Large intestine (tissue), 3 donors: ENCODE measurements at regions not wholly inside any gene's neighbourhood (a gene's known extent, or its start where the extent isn't known, plus 50 kb on each side); places are given as distances from the start of the nearest gene placed in this dataset.

Source experiments
- DNase-seq, 2 donors: peaks; one replicate each; pipeline versions ENCODE4 v3.0.0 to v3.0.0-alpha.2; 2013
- H3K27ac ChIP-seq: one replicate; pipeline ENCODE4 v1.5.1; 2013; ENCODE audit warnings: low read length
- H3K27me3 ChIP-seq: 2 replicates; pipeline ENCODE4 v1.6.1; 2013; ENCODE audit warnings: low read length; ENCODE audit not compliant: control insufficient read depth, insufficient read depth
- H3K36me3 ChIP-seq: 2 replicates; pipeline ENCODE4 v1.6.1; 2013; ENCODE audit warnings: low read length; ENCODE audit not compliant: control insufficient read depth, insufficient read depth
- H3K4me1 ChIP-seq: one replicate; pipeline ENCODE4 v1.6.1; 2013; ENCODE audit warnings: low read length; ENCODE audit not compliant: control insufficient read depth, insufficient read depth
- H3K4me3 ChIP-seq: one replicate; pipeline ENCODE4 v1.5.1; 2013; ENCODE audit warnings: low read length
- H3K9me3 ChIP-seq: one replicate; pipeline ENCODE4 v1.6.1; 2013; ENCODE audit warnings: mild to moderate bottlenecking, low read depth, low read length, moderate library complexity; ENCODE audit not compliant: control insufficient read depth
- WGBS: methylation state at CpG from one replicate; pipeline ENCODE4 v1.1.5; 2013; ENCODE audit warnings: low lambda C conversion rate; ENCODE audit not compliant: insufficient coverage; 5-methylcytosine and 5-hydroxymethylcytosine counted together

- WGBS: 79% methylated on average over 3 of the region's 4 CpGs
- H3K27ac ChIP-seq: no peak overlapping the region
Observed at GRCh38 chr3:186469525-186469924, 74.7 kb downstream of the CRYGS start.

DNA sequence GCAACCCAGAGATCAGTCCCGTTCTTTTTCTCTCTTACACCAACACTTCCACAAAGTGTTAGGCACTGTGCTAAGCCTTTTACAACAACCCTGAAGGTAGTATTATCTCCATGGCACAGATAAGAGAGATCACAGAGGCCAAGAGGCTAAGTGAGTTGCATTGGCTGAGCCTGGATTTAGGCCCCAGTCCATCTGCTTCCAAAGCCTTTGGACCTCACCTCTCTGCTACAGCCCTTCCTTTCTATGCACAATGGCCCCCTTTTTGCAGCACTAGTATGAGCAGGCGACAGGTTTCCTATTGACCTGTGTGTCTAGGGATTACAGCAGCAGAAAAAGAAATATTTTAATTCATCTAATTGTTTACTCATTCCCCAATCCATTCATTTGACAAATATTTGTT, 76.2 kb downstream of the CRYGS start:
- no peak overlapping the region for H3K27ac ChIP-seq

More at GRCh38 chr3:186469525-186469924, 74.7 kb downstream of the CRYGS start:
- Histone ChIP-seq H3K9me3 (no peaks in the 10 kb centered on the region), H3K36me3 (no peaks in the 10 kb centered on the region), H3K27me3 (peaks cover 4% of the 10 kb centered on the region), H3K4me1 (no peaks in the 10 kb centered on the region), H3K4me3 (no peak overlapping the region)
- DNase-seq: no peak

GRCh38 chr3:186466391-186466974, 77.7 kb downstream of the CRYGS start:
- Histone ChIP-seq H3K27me3 (peaks cover 4% of the 10 kb centered on the region), H3K4me1 (no peaks in the 10 kb centered on the region), H3K9me3 (no peaks in the 10 kb centered on the region), H3K27ac (no peak overlapping the region), H3K36me3 (no peaks in the 10 kb centered on the region), H3K4me3 (no peak overlapping the region)
- WGBS: no CpG with 5 or more reads among the region's 3 CpGs
- no peak for DNase-seq

More for the DNA sequence above, 76.2 kb downstream of the CRYGS start:
- H3K4me1 ChIP-seq: no peaks in the 10 kb centered on the region
- H3K27me3 ChIP-seq: peaks cover 4% of the 10 kb centered on the region
- DNase-seq: peak; percentile 12 to 25
- H3K4me3 ChIP-seq: no peak overlapping the region
- no peaks in the 10 kb centered on the region for H3K9me3 ChIP-seq
- no peaks in the 10 kb centered on the region for H3K36me3 ChIP-seq
- 0% methylated on average over 1 of the region's 2 CpGs for WGBS

DNA sequence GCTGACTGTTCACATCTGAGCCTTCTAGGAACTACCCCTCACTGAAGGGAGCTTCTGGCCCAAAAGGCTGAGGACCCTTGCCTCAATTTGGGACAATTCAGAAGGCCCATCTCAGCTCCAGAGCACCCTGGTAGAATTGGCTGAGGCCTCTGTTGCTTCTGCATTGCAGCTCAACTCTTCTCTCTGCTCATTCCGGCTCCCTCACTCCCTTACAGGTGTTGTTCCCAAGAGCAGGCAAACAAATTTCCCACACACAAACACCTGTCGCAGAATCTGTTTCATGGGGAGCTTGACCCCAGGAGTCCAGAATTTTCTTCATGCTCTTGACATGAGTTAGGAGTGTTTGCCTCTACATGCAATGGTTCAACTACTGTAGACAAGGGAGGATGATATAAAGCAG, 78.7 kb downstream of the CRYGS start:
- DNase-seq: no peak
- no peaks in the 10 kb centered on the region for H3K4me1 ChIP-seq
- WGBS: no CpG with 5 or more reads among the region's 2 CpGs

GRCh38 chr3:186464424-186465093, 79.6 kb downstream of the CRYGS start:
- WGBS: no CpG with 5 or more reads among the region's 3 CpGs
- Histone ChIP-seq H3K27me3 (peaks cover 4% of the 10 kb centered on the region), H3K4me1 (no peaks in the 10 kb centered on the region), H3K4me3 (no peak overlapping the region), H3K9me3 (no peaks in the 10 kb centered on the region), H3K36me3 (no peaks in the 10 kb centered on the region), H3K27ac (no peak overlapping the region)
- DNase-seq: no peak

More for the DNA sequence above, 78.7 kb downstream of the CRYGS start:
- Histone ChIP-seq H3K36me3 (no peaks in the 10 kb centered on the region), H3K27me3 (peaks cover 2% of the 10 kb centered on the region), H3K4me3 (no peak overlapping the region), H3K27ac (no peak overlapping the region), H3K9me3 (no peaks in the 10 kb centered on the region)

DNA sequence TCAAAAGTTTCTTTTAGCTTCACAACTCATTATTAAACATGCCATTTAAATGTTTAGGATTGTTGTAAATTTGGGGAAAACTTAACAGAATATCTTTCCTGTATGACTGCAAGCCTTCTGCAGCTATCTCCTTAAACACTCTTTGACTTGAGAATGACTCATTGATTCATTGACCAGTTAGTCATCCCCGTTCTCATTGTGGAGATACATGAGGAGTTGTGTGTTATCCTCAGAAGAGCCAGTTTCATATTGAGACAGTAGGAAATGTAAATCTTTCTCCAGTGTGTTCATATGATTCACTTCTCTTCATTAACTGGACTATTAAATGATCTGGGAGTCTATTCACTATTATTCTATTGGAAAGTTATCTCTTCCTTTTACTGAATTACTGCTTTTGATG, 83.0 kb downstream of the CRYGS start:
- whole genome bisulfite sequencing: no CpG with 5 or more reads among the region's 1 CpG

DNA sequence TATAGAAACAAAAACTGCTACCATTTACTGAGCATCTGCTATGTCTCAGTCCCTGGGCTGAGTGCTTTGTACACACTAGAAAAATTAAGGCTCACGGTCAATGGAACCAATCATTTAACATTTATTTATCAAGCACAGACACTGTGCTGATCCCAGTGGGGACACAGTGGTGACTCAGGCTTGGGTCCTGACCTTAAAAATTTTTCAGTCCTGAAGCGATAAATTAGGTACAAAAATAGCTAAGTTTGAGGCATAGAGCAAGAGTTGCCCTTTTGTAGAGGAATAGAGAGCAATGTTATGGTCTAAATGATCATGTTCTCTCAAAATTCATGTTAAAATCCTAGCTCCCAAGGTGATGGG, 85.1 kb downstream of the CRYGS start:
- no peaks in the 10 kb centered on the region for H3K36me3 ChIP-seq
- no peaks in the 10 kb centered on the region for H3K4me1 ChIP-seq
- no peak for DNase-seq
- no peaks in the 10 kb centered on the region for H3K9me3 ChIP-seq
- no CpG with 5 or more reads among the region's 2 CpGs for WGBS
- no peak overlapping the region for H3K4me3 ChIP-seq
- peaks cover 17% of the 10 kb centered on the region for H3K27me3 ChIP-seq
- H3K27ac ChIP-seq: no peak overlapping the region

More for the DNA sequence above, 83.0 kb downstream of the CRYGS start:
- Histone ChIP-seq H3K27me3 (peaks cover 17% of the 10 kb centered on the region), H3K27ac (no peak overlapping the region), H3K9me3 (no peaks in the 10 kb centered on the region), H3K4me3 (no peak overlapping the region), H3K4me1 (no peaks in the 10 kb centered on the region), H3K36me3 (no peaks in the 10 kb centered on the region)
- no peak for DNase-seq

- Histone ChIP-seq H3K4me3 (no peak overlapping the region), H3K27ac (no peak overlapping the region), H3K27me3 (peaks cover 17% of the 10 kb centered on the region), H3K36me3 (no peaks in the 10 kb centered on the region), H3K9me3 (no peaks in the 10 kb centered on the region), H3K4me1 (no peaks in the 10 kb centered on the region)
- no peak for DNase-seq
- no CpG with 5 or more reads among the region's 6 CpGs for WGBS
Observed at GRCh38 chr3:186458306-186459107, 85.7 kb downstream of the CRYGS start.

DNA sequence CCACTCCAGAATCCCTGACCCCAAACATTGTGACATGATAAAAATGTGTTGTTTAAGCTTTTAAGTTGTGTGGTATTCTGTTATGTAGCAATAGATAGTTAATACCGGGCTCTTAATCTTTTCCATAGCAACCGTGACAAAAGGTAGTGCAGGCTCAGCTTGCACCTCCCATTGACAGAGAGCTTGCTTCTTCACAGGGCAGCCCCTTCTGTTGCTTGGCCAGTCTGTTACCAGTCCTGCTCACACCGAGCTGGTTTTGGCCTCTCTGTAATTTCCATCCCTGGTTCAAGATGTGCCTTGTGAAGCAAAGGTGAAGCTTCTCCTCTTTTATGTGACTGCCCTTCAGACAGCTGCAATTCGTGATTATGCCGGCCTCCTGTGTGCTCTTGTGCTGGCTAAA, 86.9 kb downstream of the CRYGS start:
- Histone ChIP-seq H3K4me1 (no peaks in the 10 kb centered on the region), H3K27me3 (peaks cover 17% of the 10 kb centered on the region), H3K27ac (no peak overlapping the region), H3K36me3 (no peaks in the 10 kb centered on the region), H3K4me3 (no peak overlapping the region), H3K9me3 (no peaks in the 10 kb centered on the region)
- WGBS: no CpG with 5 or more reads among the region's 5 CpGs
- no peak for DNase-seq

DNA sequence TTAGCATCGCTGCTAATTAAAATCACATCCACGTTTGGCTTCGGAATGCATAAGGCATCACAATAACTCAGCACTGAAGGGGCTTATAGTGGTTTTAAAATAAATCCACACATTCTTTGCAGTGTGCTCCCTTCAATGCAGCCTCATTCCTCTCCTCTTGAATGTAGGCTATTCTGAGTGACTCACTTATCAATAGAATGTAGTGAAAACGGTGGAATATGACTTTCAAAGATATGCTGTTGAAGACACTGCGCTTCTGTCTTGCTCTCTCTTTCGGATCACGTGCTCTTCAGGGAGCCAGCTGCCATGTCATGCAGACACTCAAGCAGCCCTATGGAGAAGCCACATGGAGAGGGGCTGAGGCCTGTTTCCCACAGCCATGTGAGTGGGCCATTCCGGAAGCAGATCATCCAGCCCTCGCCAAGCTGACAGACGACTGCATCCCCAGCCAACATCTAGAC, 87.4 kb downstream of the CRYGS start:
- Histone ChIP-seq H3K4me1 (no peaks in the 10 kb centered on the region), H3K9me3 (no peaks in the 10 kb centered on the region), H3K27me3 (peaks cover 17% of the 10 kb centered on the region), H3K27ac (no peak overlapping the region), H3K4me3 (no peak overlapping the region), H3K36me3 (no peaks in the 10 kb centered on the region)
- WGBS: no CpG with 5 or more reads among the region's 10 CpGs
- no peak for DNase-seq
